ENCODE measurements at regions not wholly inside any gene's neighbourhood (a gene's known extent, or its start where the extent isn't known, plus 50 kb on each side); places are given as distances from the start of the nearest gene placed in this dataset.

GRCh38 chr5:4413996-4414395, 726.1 kb upstream of the ADAMTS16 start:
- 47 to 58% methylated on average over 8 of the region's 8 CpGs for WGBS, 2 donors
- DNase-seq = no peak

GRCh38 chr5:4418084-4418483, 722.0 kb upstream of the ADAMTS16 start:
- Histone ChIP-seq H3K36me3 (no peaks in the 10 kb centered on the region), H3K27me3 (no peaks in the 10 kb centered on the region), H3K4me1 (no peaks in the 10 kb centered on the region), H3K9me3 (no peaks in the 10 kb centered on the region), H3K4me3 (no peak overlapping the region), H3K27ac (no peak overlapping the region)
- TF ChIP-seq POLR2A (IDR thresholded peaks at IDR 0.05) (no peak), CTCF (IDR thresholded peaks at IDR 0.05) (no peak)
- intact Hi-C loops (cut with DNase I) = no loop called here
- no peak for DNase-seq
- WGBS, 2 donors = 33 to 36% methylated on average over 2 of the region's 2 CpGs

More at GRCh38 chr5:4413996-4414395, 726.1 kb upstream of the ADAMTS16 start:
- Histone ChIP-seq H3K27ac (no peak overlapping the region), H3K27me3 (no peaks in the 10 kb centered on the region), H3K36me3 (no peaks in the 10 kb centered on the region), H3K9me3 (no peaks in the 10 kb centered on the region), H3K4me1 (no peaks in the 10 kb centered on the region), H3K4me3 (no peak overlapping the region)
- TF ChIP-seq CTCF (IDR thresholded peaks at IDR 0.05) = no peak
- TF ChIP-seq POLR2A (IDR thresholded peaks at IDR 0.05) = no peak
- intact Hi-C loops (cut with DNase I) = no loop called here

- TF ChIP-seq CTCF (IDR thresholded peaks at IDR 0.05) = no peak
- TF ChIP-seq POLR2A (IDR thresholded peaks at IDR 0.05) = no peak
- Histone ChIP-seq H3K4me1 (no peaks in the 10 kb centered on the region), H3K36me3 (no peaks in the 10 kb centered on the region), H3K27me3 (no peaks in the 10 kb centered on the region), H3K27ac (no peak overlapping the region), H3K4me3 (no peak overlapping the region), H3K9me3 (no peaks in the 10 kb centered on the region)
- intact Hi-C loops (cut with DNase I) = no loop called here
- DNase-seq = no peak
- WGBS, 2 donors = 67 to 69% methylated on average over 6 to 8 of the region's 8 CpGs
Measured at GRCh38 chr5:4419281-4419680, 720.8 kb upstream of the ADAMTS16 start.

- Histone ChIP-seq H3K36me3 (no peaks in the 10 kb centered on the region), H3K27ac (no peak overlapping the region), H3K4me3 (no peak overlapping the region), H3K4me1 (no peaks in the 10 kb centered on the region), H3K9me3 (no peaks in the 10 kb centered on the region), H3K27me3 (no peaks in the 10 kb centered on the region)
- no peak for DNase-seq
- no peak for TF ChIP-seq POLR2A (IDR thresholded peaks at IDR 0.05)
- TF ChIP-seq CTCF (IDR thresholded peaks at IDR 0.05) = no peak
- 86 to 95% methylated on average over 3 of the region's 3 CpGs for WGBS, 2 donors
- intact Hi-C loops (cut with DNase I) = no loop called here
Measured at GRCh38 chr5:4420177-4420576, 720.0 kb upstream of the ADAMTS16 start.

GRCh38 chr5:4420681-4421080, 719.4 kb upstream of the ADAMTS16 start:
- Histone ChIP-seq H3K27ac (no peak overlapping the region), H3K4me1 (no peaks in the 10 kb centered on the region), H3K9me3 (no peaks in the 10 kb centered on the region), H3K4me3 (no peak overlapping the region), H3K36me3 (no peaks in the 10 kb centered on the region), H3K27me3 (no peaks in the 10 kb centered on the region)
- 80 to 95% methylated on average over 5 of the region's 6 CpGs for WGBS, 2 donors
- no peak for TF ChIP-seq CTCF (IDR thresholded peaks at IDR 0.05)
- no peak for TF ChIP-seq POLR2A (IDR thresholded peaks at IDR 0.05)
- no peak for DNase-seq
- intact Hi-C loops (cut with DNase I) = no loop called here

All from esophagus squamous epithelium (tissue), 5 donors.